ENCODE measurements at regions not wholly inside any gene's neighbourhood (a gene's known extent, or its start where the extent isn't known, plus 50 kb on each side); places are given as distances from the start of the nearest gene placed in this dataset.

- Histone ChIP-seq H3K4me1 (ENCODE audit: low read depth) (no peaks in the 10 kb centered on the region), H3K36me3 (ENCODE audit: low read depth) (no peaks in the 10 kb centered on the region), H3K9me3 (no peaks in the 10 kb centered on the region), H3K4me3 (no peak overlapping the region)
- no peak for ATAC-seq
- DNase-seq, result no peak
- intact Hi-C loops (cut with DNase I, micrococcal nuclease), result no loop called here
- TF ChIP-seq CTCF (IDR thresholded peaks at IDR 0.05), result no peak
Observed at GRCh38 chr13:104105418-104106355, 1039.5 kb upstream of the SLC10A2 start.

- DNase-seq (no peak), ATAC-seq (no peak)
- Histone ChIP-seq H3K4me1 (ENCODE audit: low read depth) (no peaks in the 10 kb centered on the region), H3K36me3 (ENCODE audit: low read depth) (no peaks in the 10 kb centered on the region), H3K9me3 (no peaks in the 10 kb centered on the region), H3K4me3 (no peak overlapping the region)
- TF ChIP-seq CTCF (IDR thresholded peaks at IDR 0.05), result no peak
- intact Hi-C loops (cut with DNase I, micrococcal nuclease), result no loop called here
Observed at GRCh38 chr13:104099750-104100149, 1033.5 kb upstream of the SLC10A2 start.

- H3K36me3 ChIP-seq (ENCODE audit: low read depth), result no peaks in the 10 kb centered on the region
- H3K4me3 ChIP-seq, result no peak overlapping the region
- H3K4me1 ChIP-seq (ENCODE audit: low read depth), result no peaks in the 10 kb centered on the region
- ATAC-seq (no peak), DNase-seq (no peak)
- intact Hi-C loops (cut with DNase I, micrococcal nuclease), result no loop called here
- TF ChIP-seq CTCF (IDR thresholded peaks at IDR 0.05), result no peak
- H3K9me3 ChIP-seq, result no peaks in the 10 kb centered on the region
Observed at GRCh38 chr13:104098421-104098820, 1032.2 kb upstream of the SLC10A2 start.

- no peak overlapping the region for H3K4me3 ChIP-seq
- no peaks in the 10 kb centered on the region for H3K36me3 ChIP-seq (ENCODE audit: low read depth)
- H3K4me1 ChIP-seq (ENCODE audit: low read depth), result no peaks in the 10 kb centered on the region
- no peak for ATAC-seq
- no peak for TF ChIP-seq CTCF (IDR thresholded peaks at IDR 0.05)
- intact Hi-C loops (cut with DNase I, micrococcal nuclease), result no loop called here
- no peak for DNase-seq
- H3K9me3 ChIP-seq, result no peaks in the 10 kb centered on the region
Observed at GRCh38 chr13:104086759-104087158, 1020.5 kb upstream of the SLC10A2 start.

- ATAC-seq (no peak), DNase-seq (no peak)
- intact Hi-C loops (cut with DNase I, micrococcal nuclease), result no loop called here
- TF ChIP-seq CTCF (IDR thresholded peaks at IDR 0.05), result no peak
- Histone ChIP-seq H3K9me3 (no peaks in the 10 kb centered on the region), H3K4me3 (no peak overlapping the region), H3K36me3 (ENCODE audit: low read depth) (no peaks in the 10 kb centered on the region), H3K4me1 (ENCODE audit: low read depth) (no peaks in the 10 kb centered on the region)
Observed at GRCh38 chr13:104086210-104086609, 1020.0 kb upstream of the SLC10A2 start.
